ENCODE measurements at regions not wholly inside any gene's neighbourhood (a gene's known extent, or its start where the extent isn't known, plus 50 kb on each side); places are given as distances from the start of the nearest gene placed in this dataset.

GRCh38 chr12:43151441-43151981, 400.5 kb downstream of the ADAMTS20 start:
- Histone ChIP-seq H3K4me3 (ENCODE audit: low read length) (no peak overlapping the region), H3K36me3 (ENCODE audit: control insufficient read depth, insufficient read depth, low read length) (no peaks in the 10 kb centered on the region), H3K27me3 (ENCODE audit: control insufficient read depth, insufficient read depth, low read length) (no peaks in the 10 kb centered on the region), H3K9me3 (ENCODE audit: control insufficient read depth, low read depth, low read length) (no peaks in the 10 kb centered on the region), H3K27ac (ENCODE audit: low read length) (no peak overlapping the region), H3K4me1 (ENCODE audit: control insufficient read depth, insufficient read depth, low read length) (no peaks in the 10 kb centered on the region)
- no peak for DNase-seq
- 100% methylated on average over 2 of the region's 4 CpGs for WGBS (ENCODE audit: insufficient coverage, low lambda C conversion rate)

GRCh38 chr12:43148691-43149090, 403.3 kb downstream of the ADAMTS20 start:
- Histone ChIP-seq H3K4me1 (ENCODE audit: control insufficient read depth, insufficient read depth, low read length) (no peaks in the 10 kb centered on the region), H3K9me3 (ENCODE audit: control insufficient read depth, low read depth, low read length) (no peaks in the 10 kb centered on the region)

GRCh38 chr12:43147878-43148277, 404.1 kb downstream of the ADAMTS20 start:
- Histone ChIP-seq H3K36me3 (ENCODE audit: control insufficient read depth, insufficient read depth, low read length) (no peaks in the 10 kb centered on the region), H3K27ac (ENCODE audit: low read length) (no peak overlapping the region), H3K9me3 (ENCODE audit: control insufficient read depth, low read depth, low read length) (no peaks in the 10 kb centered on the region), H3K27me3 (ENCODE audit: control insufficient read depth, insufficient read depth, low read length) (no peaks in the 10 kb centered on the region), H3K4me1 (ENCODE audit: control insufficient read depth, insufficient read depth, low read length) (no peaks in the 10 kb centered on the region), H3K4me3 (ENCODE audit: low read length) (no peak overlapping the region)
- DNase-seq: no peak
- 100% methylated on average over 1 of the region's 1 CpG for WGBS (ENCODE audit: insufficient coverage, low lambda C conversion rate)

More at GRCh38 chr12:43148691-43149090, 403.3 kb downstream of the ADAMTS20 start:
- H3K27ac ChIP-seq (ENCODE audit: low read length): no peak overlapping the region
- no peaks in the 10 kb centered on the region for H3K36me3 ChIP-seq (ENCODE audit: control insufficient read depth, insufficient read depth, low read length)
- no peak overlapping the region for H3K4me3 ChIP-seq (ENCODE audit: low read length)
- DNase-seq: no peak
- H3K27me3 ChIP-seq (ENCODE audit: control insufficient read depth, insufficient read depth, low read length): no peaks in the 10 kb centered on the region
- WGBS (ENCODE audit: insufficient coverage, low lambda C conversion rate): no CpG with 5 or more reads among the region's 2 CpGs

DNA sequence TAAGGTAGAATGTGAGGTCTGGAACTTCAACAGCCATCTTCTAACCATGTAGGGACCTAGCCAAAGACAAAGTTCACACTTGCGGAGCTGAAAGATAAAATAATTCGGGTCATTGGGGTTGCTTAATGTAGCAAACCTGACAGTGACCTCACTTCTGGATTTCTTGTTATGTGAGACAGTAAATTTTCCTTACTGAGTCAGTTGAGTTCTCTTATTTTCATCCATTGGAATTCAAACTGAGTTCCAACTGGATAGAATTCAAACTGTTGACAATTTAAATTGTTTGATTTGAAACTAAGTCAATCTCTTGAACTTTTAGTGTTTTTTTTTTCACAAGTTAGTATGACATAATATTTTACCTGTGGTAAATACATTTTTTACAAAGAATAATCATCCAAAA, 406.5 kb downstream of the ADAMTS20 start:
- H3K36me3 ChIP-seq (ENCODE audit: control insufficient read depth, insufficient read depth, low read length): no peaks in the 10 kb centered on the region
- no peaks in the 10 kb centered on the region for H3K27me3 ChIP-seq (ENCODE audit: control insufficient read depth, insufficient read depth, low read length)
- no peaks in the 10 kb centered on the region for H3K4me1 ChIP-seq (ENCODE audit: control insufficient read depth, insufficient read depth, low read length)

GRCh38 chr12:43143278-43143677, 408.7 kb downstream of the ADAMTS20 start:
- H3K4me1 ChIP-seq (ENCODE audit: control insufficient read depth, insufficient read depth, low read length): no peaks in the 10 kb centered on the region
- DNase-seq: no peak
- no peak overlapping the region for H3K4me3 ChIP-seq (ENCODE audit: low read length)
- no peaks in the 10 kb centered on the region for H3K27me3 ChIP-seq (ENCODE audit: control insufficient read depth, insufficient read depth, low read length)
- no peaks in the 10 kb centered on the region for H3K36me3 ChIP-seq (ENCODE audit: control insufficient read depth, insufficient read depth, low read length)
- H3K9me3 ChIP-seq (ENCODE audit: control insufficient read depth, low read depth, low read length): no peaks in the 10 kb centered on the region
- no peak overlapping the region for H3K27ac ChIP-seq (ENCODE audit: low read length)

More for the DNA sequence above, 406.5 kb downstream of the ADAMTS20 start:
- no CpG with 5 or more reads among the region's 2 CpGs for WGBS (ENCODE audit: insufficient coverage, low lambda C conversion rate)
- H3K9me3 ChIP-seq (ENCODE audit: control insufficient read depth, low read depth, low read length): no peaks in the 10 kb centered on the region
- no peak overlapping the region for H3K4me3 ChIP-seq (ENCODE audit: low read length)
- H3K27ac ChIP-seq (ENCODE audit: low read length): no peak overlapping the region
- no peak for DNase-seq

GRCh38 chr12:43132291-43132690, 419.7 kb downstream of the ADAMTS20 start:
- Histone ChIP-seq H3K4me1 (ENCODE audit: control insufficient read depth, insufficient read depth, low read length) (no peaks in the 10 kb centered on the region), H3K4me3 (ENCODE audit: low read length) (no peak overlapping the region), H3K27me3 (ENCODE audit: control insufficient read depth, insufficient read depth, low read length) (no peaks in the 10 kb centered on the region), H3K36me3 (ENCODE audit: control insufficient read depth, insufficient read depth, low read length) (no peaks in the 10 kb centered on the region), H3K9me3 (ENCODE audit: control insufficient read depth, low read depth, low read length) (no peaks in the 10 kb centered on the region), H3K27ac (ENCODE audit: low read length) (no peak overlapping the region)
- 60% methylated on average over 1 of the region's 1 CpG for WGBS (ENCODE audit: insufficient coverage, low lambda C conversion rate)
- DNase-seq: no peak

DNA sequence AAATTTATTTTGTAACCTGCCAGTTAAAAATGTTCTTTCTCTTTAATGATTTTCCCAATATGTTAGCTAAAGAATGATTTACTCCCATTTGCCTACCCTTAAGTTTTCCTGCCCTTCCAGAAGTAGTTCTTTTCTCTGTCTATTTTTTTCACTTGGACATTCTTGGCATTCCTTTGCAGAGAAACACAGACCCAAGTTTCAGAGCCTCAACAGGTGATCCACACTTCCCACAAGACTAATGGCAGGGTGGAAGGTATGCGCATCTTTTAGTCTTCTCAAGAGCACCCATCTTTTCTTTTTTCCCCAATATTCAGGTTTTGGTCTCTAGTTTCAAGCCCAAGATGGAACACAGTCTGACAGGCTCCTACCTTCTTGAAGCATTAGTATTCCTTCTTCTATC, 420.7 kb downstream of the ADAMTS20 start:
- no peak for DNase-seq
- Histone ChIP-seq H3K27me3 (ENCODE audit: control insufficient read depth, insufficient read depth, low read length) (no peaks in the 10 kb centered on the region), H3K4me1 (ENCODE audit: control insufficient read depth, insufficient read depth, low read length) (no peaks in the 10 kb centered on the region), H3K4me3 (ENCODE audit: low read length) (no peak overlapping the region), H3K9me3 (ENCODE audit: control insufficient read depth, low read depth, low read length) (no peaks in the 10 kb centered on the region), H3K27ac (ENCODE audit: low read length) (no peak overlapping the region), H3K36me3 (ENCODE audit: control insufficient read depth, insufficient read depth, low read length) (no peaks in the 10 kb centered on the region)
- WGBS (ENCODE audit: insufficient coverage, low lambda C conversion rate): no CpG with 5 or more reads among the region's 1 CpG

DNA sequence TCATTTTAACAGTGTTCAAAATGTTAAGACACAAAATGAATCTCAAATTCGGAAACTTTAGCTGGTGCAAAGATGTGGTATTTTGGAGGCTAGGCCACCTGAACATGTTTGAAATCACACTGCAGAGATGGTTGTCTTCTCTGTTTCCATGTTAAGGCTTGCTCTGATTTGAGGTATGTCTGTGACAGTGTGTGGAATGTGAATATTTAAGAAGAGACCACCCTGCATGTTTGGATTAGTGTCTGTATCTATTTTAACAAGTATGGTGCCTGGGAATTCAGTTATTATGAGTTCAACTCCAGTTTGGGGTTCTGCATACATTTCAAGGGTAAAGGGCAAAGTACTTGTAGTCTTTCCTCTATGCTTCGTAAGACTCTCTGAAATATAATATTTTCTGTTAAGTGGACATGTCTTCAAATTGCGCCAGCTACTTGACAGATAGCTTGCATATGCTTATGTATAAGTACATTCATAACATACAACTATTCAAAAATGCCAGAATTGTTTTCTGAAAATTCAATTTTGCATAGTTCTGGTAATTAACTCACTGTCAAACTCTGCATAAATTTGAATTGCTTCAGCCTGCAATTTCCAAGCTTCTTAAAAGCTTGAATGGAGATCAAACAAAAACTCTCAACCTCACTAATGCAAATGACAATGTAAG, 424.0 kb downstream of the ADAMTS20 start:
- 94% methylated on average over 3 of the region's 3 CpGs for WGBS (ENCODE audit: insufficient coverage, low lambda C conversion rate)
- Histone ChIP-seq H3K36me3 (ENCODE audit: control insufficient read depth, insufficient read depth, low read length) (no peaks in the 10 kb centered on the region), H3K4me3 (ENCODE audit: low read length) (no peak overlapping the region), H3K27me3 (ENCODE audit: control insufficient read depth, insufficient read depth, low read length) (no peaks in the 10 kb centered on the region), H3K9me3 (ENCODE audit: control insufficient read depth, low read depth, low read length) (no peaks in the 10 kb centered on the region), H3K27ac (ENCODE audit: low read length) (no peak overlapping the region), H3K4me1 (ENCODE audit: control insufficient read depth, insufficient read depth, low read length) (no peaks in the 10 kb centered on the region)
- no peak for DNase-seq

DNA sequence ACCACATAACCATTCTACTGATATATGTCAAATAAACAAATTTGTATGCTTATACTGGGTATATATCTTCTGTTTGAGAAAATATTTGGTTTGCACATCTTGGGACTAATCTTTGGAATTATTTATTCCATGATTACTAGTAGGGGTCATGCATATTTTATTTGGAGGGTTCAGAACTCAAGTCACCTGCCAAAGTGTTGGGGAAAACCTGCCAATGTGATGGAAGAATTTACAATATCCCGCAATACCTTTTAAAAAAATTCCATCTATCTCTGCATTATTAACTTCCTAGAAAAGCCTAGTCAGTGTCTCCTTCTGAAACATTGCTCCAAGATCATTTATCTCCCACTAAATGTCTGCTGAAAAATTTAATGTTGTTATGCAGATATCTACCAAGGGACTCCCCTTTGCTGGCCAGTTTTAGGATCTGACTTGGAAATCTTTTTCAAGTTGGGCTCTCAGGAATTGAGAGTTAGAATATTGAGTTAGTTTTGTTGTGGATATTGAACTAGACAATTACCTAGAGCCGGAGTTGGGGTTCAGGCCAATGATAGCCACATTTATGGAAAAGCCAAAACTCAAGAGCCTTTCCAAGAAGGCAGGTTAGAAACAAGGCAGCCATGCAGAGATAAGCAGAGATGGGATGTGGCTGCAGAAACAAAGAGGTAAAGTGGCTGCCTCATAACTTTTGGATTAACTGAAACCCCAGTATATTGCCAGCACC, 425.2 kb downstream of the ADAMTS20 start:
- Histone ChIP-seq H3K9me3 (ENCODE audit: control insufficient read depth, low read depth, low read length) (no peaks in the 10 kb centered on the region), H3K4me3 (ENCODE audit: low read length) (no peak overlapping the region), H3K27ac (ENCODE audit: low read length) (no peak overlapping the region), H3K4me1 (ENCODE audit: control insufficient read depth, insufficient read depth, low read length) (no peaks in the 10 kb centered on the region), H3K36me3 (ENCODE audit: control insufficient read depth, insufficient read depth, low read length) (no peaks in the 10 kb centered on the region), H3K27me3 (ENCODE audit: control insufficient read depth, insufficient read depth, low read length) (no peaks in the 10 kb centered on the region)
- DNase-seq: no peak
- no CpG with 5 or more reads among the region's 2 CpGs for WGBS (ENCODE audit: insufficient coverage, low lambda C conversion rate)

DNA sequence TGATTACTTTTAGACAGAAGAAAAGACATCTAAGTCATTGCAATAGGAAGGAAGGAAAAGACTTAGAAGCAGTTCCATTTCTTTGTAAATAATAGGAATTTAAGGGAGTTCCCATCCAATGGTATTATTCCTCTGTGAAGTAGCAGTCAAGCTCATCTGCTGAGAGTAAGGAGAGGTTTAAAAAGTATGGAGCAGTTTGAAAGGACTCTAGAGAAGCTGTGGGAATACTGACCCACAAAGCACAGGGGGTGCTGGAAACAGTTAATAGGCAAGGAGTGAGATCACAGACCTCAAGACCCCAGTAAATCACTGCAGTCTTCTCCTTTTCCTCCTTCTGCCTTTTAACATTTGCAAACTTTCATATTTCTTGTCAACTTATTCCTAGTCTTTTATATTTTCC, 428.5 kb downstream of the ADAMTS20 start:
- H3K4me1 ChIP-seq (ENCODE audit: control insufficient read depth, insufficient read depth, low read length): no peaks in the 10 kb centered on the region
- no peak for DNase-seq
- no peak overlapping the region for H3K4me3 ChIP-seq (ENCODE audit: low read length)
- H3K36me3 ChIP-seq (ENCODE audit: control insufficient read depth, insufficient read depth, low read length): no peaks in the 10 kb centered on the region
- H3K27me3 ChIP-seq (ENCODE audit: control insufficient read depth, insufficient read depth, low read length): no peaks in the 10 kb centered on the region
- no peaks in the 10 kb centered on the region for H3K9me3 ChIP-seq (ENCODE audit: control insufficient read depth, low read depth, low read length)
- H3K27ac ChIP-seq (ENCODE audit: low read length): no peak overlapping the region

DNA sequence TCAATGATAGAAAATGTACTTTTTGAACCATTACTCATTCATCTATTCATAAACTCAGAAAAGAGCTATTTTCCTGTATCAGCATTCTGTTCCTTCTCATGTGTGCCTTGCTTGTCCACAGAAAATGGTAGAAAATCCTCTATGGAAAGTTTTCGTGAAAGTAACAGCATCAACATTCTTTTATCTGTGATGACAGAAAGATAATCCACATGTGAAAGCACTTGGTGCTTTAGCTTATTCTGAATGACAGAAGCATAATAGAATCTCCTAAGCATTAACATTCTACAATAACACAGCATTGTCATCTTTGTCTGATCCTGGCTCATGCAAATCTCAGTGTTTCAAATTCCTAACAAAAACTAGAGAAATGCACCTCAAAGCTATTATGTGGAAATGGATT, 431.9 kb downstream of the ADAMTS20 start:
- WGBS (ENCODE audit: insufficient coverage, low lambda C conversion rate): 80% methylated on average over 1 of the region's 1 CpG
- DNase-seq: no peak
- no peak overlapping the region for H3K27ac ChIP-seq (ENCODE audit: low read length)
- H3K27me3 ChIP-seq (ENCODE audit: control insufficient read depth, insufficient read depth, low read length): no peaks in the 10 kb centered on the region
- H3K9me3 ChIP-seq (ENCODE audit: control insufficient read depth, low read depth, low read length): no peaks in the 10 kb centered on the region
- H3K4me3 ChIP-seq (ENCODE audit: low read length): no peak overlapping the region
- H3K36me3 ChIP-seq (ENCODE audit: control insufficient read depth, insufficient read depth, low read length): no peaks in the 10 kb centered on the region
- no peaks in the 10 kb centered on the region for H3K4me1 ChIP-seq (ENCODE audit: control insufficient read depth, insufficient read depth, low read length)

Measured in large intestine (tissue), 3 donors.